ENCODE measurements at regions not wholly inside any gene's neighbourhood (a gene's known extent, or its start where the extent isn't known, plus 50 kb on each side); places are given as distances from the start of the nearest gene placed in this dataset.

GRCh38 chr14:29062976-29063375, 296.4 kb downstream of the FOXG1 start:
- H3K27me3 ChIP-seq = no peaks in the 10 kb centered on the region
- H3K4me3 ChIP-seq = no peak overlapping the region
- H3K36me3 ChIP-seq = no peaks in the 10 kb centered on the region
- no peak overlapping the region for H3K27ac ChIP-seq
- no peaks in the 10 kb centered on the region for H3K4me1 ChIP-seq (ENCODE audit: insufficient read depth)
- no peaks in the 10 kb centered on the region for H3K9me3 ChIP-seq
- WGBS, 3 donors = 86 to 88% (median 87%) methylated on average over 4 of the region's 4 CpGs
- TF ChIP-seq CTCF (IDR thresholded peaks at IDR 0.05) (no peak), POLR2A (IDR thresholded peaks at IDR 0.05) (no peak), EP300 (IDR thresholded peaks at IDR 0.05) (no peak)
- intact Hi-C loops (cut with DNase I) = no loop called here
- DNase-seq = no peak

- no peaks in the 10 kb centered on the region for H3K36me3 ChIP-seq
- H3K4me3 ChIP-seq = no peak overlapping the region
- no peak for TF ChIP-seq POLR2A (IDR thresholded peaks at IDR 0.05)
- TF ChIP-seq EP300 (IDR thresholded peaks at IDR 0.05) = no peak
- no peak for TF ChIP-seq CTCF (IDR thresholded peaks at IDR 0.05)
- WGBS, 3 donors = 66 to 81% (median 66%) methylated on average over 3 of the region's 3 CpGs
- H3K27ac ChIP-seq = no peak overlapping the region
- H3K27me3 ChIP-seq = no peaks in the 10 kb centered on the region
- H3K4me1 ChIP-seq (ENCODE audit: insufficient read depth) = no peaks in the 10 kb centered on the region
- intact Hi-C loops (cut with DNase I) = no loop called here
- no peaks in the 10 kb centered on the region for H3K9me3 ChIP-seq
- no peak for DNase-seq
Observed at GRCh38 chr14:29064305-29064900, 297.8 kb downstream of the FOXG1 start.

GRCh38 chr14:29069228-29069627, 302.6 kb downstream of the FOXG1 start:
- WGBS, 3 donors = 65 to 74% (median 68%) methylated on average over 1 of the region's 1 CpG
- Histone ChIP-seq H3K36me3 (no peaks in the 10 kb centered on the region), H3K9me3 (no peaks in the 10 kb centered on the region), H3K4me1 (ENCODE audit: insufficient read depth) (no peaks in the 10 kb centered on the region), H3K4me3 (no peak overlapping the region), H3K27me3 (no peaks in the 10 kb centered on the region), H3K27ac (no peak overlapping the region)
- TF ChIP-seq CTCF (IDR thresholded peaks at IDR 0.05) = no peak
- TF ChIP-seq POLR2A (IDR thresholded peaks at IDR 0.05) = no peak
- TF ChIP-seq EP300 (IDR thresholded peaks at IDR 0.05) = no peak
- DNase-seq = no peak
- intact Hi-C loops (cut with DNase I) = no loop called here

GRCh38 chr14:29075761-29076160, 309.2 kb downstream of the FOXG1 start:
- Histone ChIP-seq H3K27me3 (no peaks in the 10 kb centered on the region), H3K4me3 (no peak overlapping the region), H3K36me3 (no peaks in the 10 kb centered on the region), H3K9me3 (no peaks in the 10 kb centered on the region), H3K27ac (no peak overlapping the region), H3K4me1 (ENCODE audit: insufficient read depth) (no peaks in the 10 kb centered on the region)
- TF ChIP-seq POLR2A (IDR thresholded peaks at IDR 0.05) (no peak), EP300 (IDR thresholded peaks at IDR 0.05) (no peak), CTCF (IDR thresholded peaks at IDR 0.05) (no peak)
- intact Hi-C loops (cut with DNase I) = no loop called here
- DNase-seq = no peak
